HG02884 (cell line): ENCODE measurements at regions not wholly inside any gene's neighbourhood (a gene's known extent, or its start where the extent isn't known, plus 50 kb on each side); places are given as distances from the start of the nearest gene placed in this dataset.

Experiments
- ATAC-seq: cut with Tn5 transposase; IDR thresholded peaks from one replicate; pipeline ENCODE4 v1.9.1; 2021; ENCODE audit warnings: mild to moderate bottlenecking, moderate library complexity; ENCODE audit not compliant: unreplicated experiment

- no peak for ATAC-seq
Observed at GRCh38 chr6:22804620-22805261, 235.4 kb downstream of the HDGFL1 start.

GRCh38 chr6:22807261-22807660 is 237.9 kb downstream of the HDGFL1 start:
- ATAC-seq: no peak

- ATAC-seq: no peak
Observed at GRCh38 chr6:22807818-22808217, 238.5 kb downstream of the HDGFL1 start.

DNA sequence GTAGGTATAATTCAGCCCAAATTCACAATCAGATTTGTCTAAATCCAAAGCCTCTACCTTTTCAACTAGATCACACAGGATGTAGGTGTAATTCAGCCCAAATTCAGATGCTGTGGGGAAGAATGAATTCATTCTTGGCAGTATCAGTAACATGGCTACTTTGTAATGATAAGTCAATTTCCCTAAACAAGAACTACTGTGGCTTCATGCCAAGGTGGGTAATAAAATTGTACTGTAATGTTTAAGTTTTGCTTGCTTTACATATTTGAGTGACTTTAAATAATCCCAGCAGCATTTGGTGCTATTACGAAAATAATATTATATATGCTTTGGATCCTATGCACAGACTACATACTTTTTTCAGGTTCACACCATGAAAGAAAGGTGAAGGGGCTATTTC is 239.1 kb downstream of the HDGFL1 start:
- no peak for ATAC-seq

GRCh38 chr6:22809370-22809769 is 240.0 kb downstream of the HDGFL1 start:
- ATAC-seq: no peak

DNA sequence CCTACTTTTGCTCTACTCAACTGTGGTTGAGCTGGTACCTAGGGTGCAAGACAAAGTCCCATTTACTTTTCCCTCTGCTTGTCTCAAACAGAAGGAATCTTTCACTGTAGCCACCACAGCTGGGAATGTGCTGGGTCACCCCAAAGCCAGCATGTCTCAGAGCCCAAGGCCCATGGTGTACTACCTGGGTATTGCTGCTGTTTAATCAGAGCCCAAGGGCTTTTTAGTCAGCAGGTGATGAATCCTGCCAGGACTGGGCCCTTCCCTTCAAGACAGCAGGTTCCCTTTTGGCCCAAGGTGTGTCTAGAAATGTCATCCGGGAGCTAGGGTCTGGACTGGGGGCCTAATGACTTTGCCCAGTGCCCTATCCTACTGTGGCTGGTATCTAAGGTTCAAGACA is 249.8 kb downstream of the HDGFL1 start:
- no peak for ATAC-seq

DNA sequence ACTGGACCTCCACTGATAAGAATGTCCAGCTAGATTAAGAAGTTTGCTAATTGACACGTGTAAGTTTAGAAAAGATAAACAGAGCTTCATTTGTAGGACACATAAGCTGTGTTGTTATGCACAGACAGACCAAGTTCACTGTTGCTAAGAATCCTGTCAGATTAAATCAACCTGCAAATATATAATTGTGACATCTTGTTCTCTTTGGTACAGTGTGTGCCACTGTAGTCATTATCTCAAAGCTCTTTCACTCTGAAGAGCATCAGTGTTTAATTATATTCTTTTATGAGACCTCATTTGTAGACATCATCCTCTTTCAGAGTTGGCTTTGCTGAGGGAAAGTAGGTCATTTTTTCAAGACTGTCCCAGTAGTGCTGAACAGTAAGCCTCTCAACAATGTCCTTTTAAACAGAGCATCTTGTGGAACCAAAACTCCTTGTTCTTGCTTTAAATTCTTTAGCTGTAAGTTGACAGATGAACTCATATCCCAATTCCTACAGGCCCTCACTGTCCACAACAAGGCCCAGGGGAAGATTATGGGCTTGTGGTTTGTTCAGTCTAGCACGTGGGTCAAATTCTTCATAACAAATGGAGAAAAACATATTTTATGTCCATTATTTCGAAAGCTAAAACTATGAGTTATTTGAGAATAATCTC is 252.4 kb downstream of the HDGFL1 start:
- no peak for ATAC-seq

- no peak for ATAC-seq
Observed at GRCh38 chr6:22825210-22825609, 255.8 kb downstream of the HDGFL1 start.

DNA sequence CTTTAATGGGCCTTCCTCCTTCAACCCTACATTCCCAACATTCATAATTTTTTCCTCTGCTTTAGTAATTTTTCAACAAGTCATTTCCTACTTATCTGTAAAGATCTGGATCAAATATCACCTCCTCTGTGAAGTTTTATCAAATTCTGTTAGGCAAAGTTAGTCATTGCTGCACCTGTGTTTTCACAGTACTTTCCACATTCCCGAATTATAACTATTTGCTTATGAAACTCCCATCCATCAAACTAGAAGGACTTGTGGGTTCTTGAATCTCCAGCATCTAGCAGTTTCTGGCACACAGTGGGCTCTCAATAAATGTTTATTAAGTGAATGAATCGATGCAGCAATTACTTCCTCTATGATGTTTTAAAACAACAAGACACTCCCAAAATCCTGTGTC is 257.6 kb downstream of the HDGFL1 start:
- no peak for ATAC-seq

DNA sequence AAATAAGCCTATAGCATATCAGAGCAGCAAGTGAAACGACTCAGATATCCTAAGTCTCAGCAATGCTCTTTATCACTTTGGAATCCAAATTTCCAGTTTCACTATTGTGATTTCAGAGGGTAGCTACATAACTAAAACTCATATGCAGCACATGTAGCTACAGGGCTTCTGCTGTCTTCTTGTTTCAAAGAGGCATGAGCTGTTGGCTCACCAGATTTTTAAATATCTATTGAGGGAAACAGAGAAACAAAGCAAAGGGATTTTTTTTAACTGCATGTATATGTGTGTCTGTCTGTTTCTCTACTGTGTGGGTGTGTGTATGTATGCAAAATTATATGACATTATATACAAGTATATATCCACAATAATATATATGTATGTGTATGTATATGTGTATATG is 258.4 kb downstream of the HDGFL1 start:
- ATAC-seq: no peak

DNA sequence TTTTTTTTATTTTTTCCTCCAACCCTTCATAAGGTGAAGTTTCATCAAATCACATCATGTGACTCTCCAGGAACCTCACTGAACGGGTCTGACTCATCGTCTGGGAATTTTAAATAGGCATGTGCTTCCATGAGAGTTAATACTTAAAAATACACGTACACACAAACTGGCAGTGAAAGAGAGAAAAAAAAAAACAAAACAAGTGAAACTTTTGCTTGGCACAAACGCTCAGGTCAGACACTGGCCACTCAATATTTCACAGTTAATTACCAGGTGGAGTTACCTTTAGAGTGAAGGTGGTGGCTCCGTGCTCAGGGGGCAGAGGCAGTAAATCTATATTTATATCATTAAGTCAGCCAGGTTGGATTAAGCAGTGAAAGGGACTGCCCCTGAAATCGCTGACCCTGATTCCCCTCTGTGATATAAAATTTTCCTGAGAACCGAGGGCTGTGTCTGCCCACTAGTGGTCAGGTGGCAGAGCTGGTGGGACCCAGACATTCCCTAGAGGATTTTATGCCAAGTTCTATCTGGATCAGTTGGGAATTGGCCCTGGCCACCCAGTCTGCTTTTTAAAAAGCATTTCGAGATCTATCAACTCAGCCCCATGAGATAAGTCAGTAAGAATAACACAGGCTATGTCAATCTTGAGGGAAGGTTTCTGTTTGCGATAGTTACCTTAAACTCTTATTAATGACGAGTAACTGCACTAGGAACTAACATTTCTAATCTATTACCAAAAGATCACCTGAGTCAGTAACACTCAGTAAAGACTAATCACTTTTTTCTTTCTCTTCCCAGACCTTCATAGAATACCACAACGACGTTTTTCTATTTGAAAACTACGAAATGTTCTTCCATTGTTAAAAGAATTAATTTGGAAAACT is 259.1 kb downstream of the HDGFL1 start:
- no peak for ATAC-seq

DNA sequence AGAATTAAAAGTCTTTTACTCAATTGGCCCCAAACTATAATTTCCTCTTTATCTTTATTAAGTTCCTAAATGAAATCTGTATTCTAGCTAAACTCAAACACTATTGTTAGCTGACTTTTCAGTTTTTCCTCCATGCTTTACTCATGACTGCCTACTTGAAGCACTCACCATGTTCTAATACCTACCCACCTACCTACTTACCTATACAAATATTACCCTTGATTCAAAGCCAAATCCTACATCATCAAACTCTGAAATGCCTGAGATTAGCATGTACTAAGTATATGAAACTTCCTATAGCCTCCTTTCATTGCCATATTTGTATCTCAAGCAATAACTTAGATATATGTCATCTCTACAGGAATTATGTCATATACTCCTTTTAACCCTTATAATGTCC is 259.7 kb downstream of the HDGFL1 start:
- ATAC-seq: no peak

DNA sequence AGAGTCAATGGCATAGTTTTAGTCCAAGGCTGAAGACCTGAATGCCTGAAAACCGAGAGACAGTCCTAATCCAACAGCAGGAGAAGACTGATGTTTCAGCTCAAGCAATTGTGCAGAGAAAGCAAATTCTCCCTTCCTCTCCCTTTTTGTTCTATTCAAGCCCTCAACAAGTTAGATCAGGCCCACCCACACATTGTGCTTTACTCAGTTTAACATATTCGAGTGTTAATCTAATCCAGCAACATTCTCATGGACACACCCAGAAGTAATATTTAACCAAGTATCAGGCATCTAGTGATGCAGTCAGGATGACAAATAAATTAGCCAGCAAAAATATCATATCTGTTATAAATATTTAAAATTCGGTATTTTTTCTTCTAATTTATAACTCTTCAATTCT is 261.1 kb downstream of the HDGFL1 start:
- no peak for ATAC-seq

- no peak for ATAC-seq
Observed at GRCh38 chr6:22833191-22833590, 263.8 kb downstream of the HDGFL1 start.

GRCh38 chr6:22838345-22838744 is 269.0 kb downstream of the HDGFL1 start:
- ATAC-seq: no peak

DNA sequence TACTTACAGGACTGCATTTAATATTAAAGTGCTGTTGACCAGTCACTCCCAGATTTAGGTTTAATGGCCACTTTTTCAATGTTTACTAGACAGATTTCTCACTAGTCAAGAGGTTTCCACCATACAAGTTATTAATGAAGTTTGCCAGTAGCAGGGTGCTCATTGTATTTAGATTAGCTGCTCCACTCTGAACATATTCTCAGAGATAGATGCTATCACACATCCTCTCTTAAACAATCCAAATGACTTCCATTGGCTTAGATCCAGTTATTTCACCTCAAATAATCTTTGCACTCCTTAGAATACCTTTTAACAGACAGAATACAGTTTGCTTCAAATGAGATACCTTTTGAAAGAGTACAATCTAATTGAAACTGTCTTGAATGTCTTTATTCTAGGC is 276.1 kb downstream of the HDGFL1 start:
- no peak for ATAC-seq

DNA sequence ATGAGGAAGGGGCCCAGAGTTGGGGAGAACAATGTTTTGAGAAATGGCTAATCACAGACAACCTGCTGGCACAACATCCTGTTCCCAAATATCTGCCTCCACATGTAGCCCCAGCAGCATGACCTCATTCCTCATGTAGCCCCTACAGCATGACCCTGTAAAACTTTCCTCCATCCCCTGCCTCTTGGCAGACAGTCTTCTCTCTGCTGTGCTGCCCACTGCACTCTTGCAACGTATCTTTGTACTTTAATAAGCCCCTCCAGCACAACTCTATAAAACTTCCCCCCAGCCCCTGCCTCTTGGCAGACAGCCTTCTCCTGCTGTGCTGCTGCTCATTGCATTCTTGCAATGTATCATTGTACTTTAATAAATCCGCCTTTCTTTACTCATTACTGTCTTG is 278.8 kb downstream of the HDGFL1 start:
- ATAC-seq: no peak

GRCh38 chr6:22849921-22850320 is 280.6 kb downstream of the HDGFL1 start:
- ATAC-seq: no peak

GRCh38 chr6:22852101-22852500 is 282.7 kb downstream of the HDGFL1 start:
- ATAC-seq: no peak

- no peak for ATAC-seq
Observed at GRCh38 chr6:22873513-22874136, 304.3 kb downstream of the HDGFL1 start.

DNA sequence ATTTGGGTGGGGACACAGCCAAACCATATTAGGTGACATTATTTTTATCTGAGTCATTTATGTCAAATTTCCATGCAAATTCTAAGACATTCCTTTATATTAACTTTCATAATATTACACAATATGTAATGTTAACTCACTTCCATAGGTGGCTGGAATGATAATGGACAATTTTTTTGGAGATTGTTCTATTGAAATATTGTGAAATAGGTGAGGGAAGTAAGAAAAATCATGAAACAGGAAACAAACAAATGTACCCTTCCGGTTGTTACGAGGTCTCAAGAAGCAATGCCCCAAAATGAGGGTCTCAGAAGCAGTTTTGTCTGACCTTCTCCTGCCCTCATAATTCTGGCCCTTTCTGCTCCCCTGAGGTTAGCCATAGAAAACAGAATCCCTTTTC is 306.5 kb downstream of the HDGFL1 start:
- no peak for ATAC-seq

DNA sequence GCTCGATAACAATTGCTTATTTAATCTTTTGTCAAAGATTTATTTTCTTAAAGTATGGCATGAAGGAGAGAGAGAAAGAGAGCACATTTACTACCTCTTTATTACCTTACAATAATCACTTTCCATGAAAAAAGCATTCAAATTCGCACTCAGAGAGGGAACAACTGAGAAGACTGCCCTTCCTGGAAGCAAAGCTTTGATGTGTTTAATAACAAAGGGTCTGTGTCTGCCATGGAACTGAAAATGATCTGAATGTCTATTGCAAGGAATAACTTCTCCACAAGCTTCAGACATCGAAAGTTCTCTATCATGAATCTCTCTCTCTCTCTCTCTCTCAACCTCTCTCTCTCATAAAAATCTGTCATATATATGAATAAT is 308.9 kb downstream of the HDGFL1 start:
- no peak for ATAC-seq
